ENCODE measurements at regions not wholly inside any gene's neighbourhood (a gene's known extent, or its start where the extent isn't known, plus 50 kb on each side); places are given as distances from the start of the nearest gene placed in this dataset.

DNA sequence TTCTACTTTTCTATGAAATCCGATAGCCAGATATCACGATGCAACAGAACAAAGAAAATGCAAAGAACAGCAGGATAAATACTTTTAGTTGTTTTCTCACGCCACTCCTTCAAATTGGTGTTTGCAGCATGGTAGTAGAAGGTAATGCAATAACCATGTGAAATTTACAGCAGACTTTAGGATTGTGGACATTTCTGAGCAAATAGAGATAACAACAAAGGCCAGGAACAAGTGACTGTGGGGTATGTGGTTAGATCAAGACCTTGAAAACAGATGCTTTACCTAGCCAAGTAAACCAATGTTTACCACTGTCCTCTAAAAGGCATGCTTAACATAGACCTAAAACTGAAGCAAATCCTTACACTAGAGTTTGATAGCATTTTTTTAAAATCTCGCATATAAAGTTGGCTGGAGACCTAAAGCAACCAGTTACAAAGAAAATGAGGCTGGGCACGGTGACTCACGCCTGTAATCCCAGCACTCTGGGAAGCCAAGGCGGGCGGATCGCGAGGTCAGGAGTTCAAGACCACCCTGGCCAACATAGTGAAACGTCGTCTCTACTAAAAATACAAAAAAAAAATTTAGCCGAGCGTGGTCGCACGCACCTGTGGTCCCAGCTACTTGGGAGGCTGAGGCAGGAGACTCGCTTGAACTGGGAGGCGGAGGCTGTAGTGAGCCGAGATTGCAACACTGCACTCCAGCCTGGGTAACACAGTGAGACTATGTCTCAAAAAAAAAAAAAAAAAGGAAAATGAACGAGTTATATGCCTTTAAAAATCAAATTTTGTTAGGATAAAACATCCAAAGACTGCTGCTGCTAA, 123.2 kb upstream of the FOXN3 start:
- no peak for TF ChIP-seq CTCF (IDR thresholded peaks at IDR 0.05; ENCODE audit: insufficient read depth, low read depth, low read length, missing control alignments)
- DNase-seq (ENCODE audit: low read depth) = no peak

GRCh38 chr14:89537911-89538310, 120.9 kb upstream of the FOXN3 start:
- DNase-seq (ENCODE audit: low read depth) = no peak
- H3K4me3 ChIP-seq (ENCODE audit: low read length) = no peak overlapping the region
- TF ChIP-seq CTCF (IDR thresholded peaks at IDR 0.05; ENCODE audit: insufficient read depth, low read depth, low read length, missing control alignments) = no peak

More for the DNA sequence above, 123.2 kb upstream of the FOXN3 start:
- H3K4me3 ChIP-seq (ENCODE audit: low read length) = no peak overlapping the region

GRCh38 chr14:89534902-89535685, 118.1 kb upstream of the FOXN3 start:
- no peak for TF ChIP-seq CTCF (IDR thresholded peaks at IDR 0.05; ENCODE audit: insufficient read depth, low read depth, low read length, missing control alignments)
- no peak for DNase-seq (ENCODE audit: low read depth)

DNA sequence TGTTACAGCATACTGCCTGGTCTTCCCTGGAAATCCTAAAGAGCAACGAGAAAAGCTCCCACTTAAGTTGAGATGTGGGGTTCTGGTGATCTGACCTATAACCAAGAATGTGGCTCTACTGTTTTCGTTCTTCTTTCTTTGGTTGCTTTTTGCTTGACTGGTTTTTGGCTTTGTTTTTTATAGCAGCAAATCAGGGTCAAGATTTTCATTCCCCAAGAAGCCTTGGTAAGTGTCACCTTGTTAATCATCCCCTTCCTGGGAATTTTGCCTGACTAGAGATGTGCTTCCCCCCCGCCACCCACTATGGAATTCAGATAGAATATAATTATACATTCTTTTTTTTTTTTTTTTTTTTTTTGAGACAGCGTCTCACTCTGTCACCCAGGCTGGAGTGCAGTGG, 116.7 kb upstream of the FOXN3 start:
- H3K4me3 ChIP-seq (ENCODE audit: low read length) = no peak overlapping the region
- DNase-seq (ENCODE audit: low read depth) = no peak
- no peak for TF ChIP-seq CTCF (IDR thresholded peaks at IDR 0.05; ENCODE audit: insufficient read depth, low read depth, low read length, missing control alignments)

More at GRCh38 chr14:89534902-89535685, 118.1 kb upstream of the FOXN3 start:
- no peak overlapping the region for H3K4me3 ChIP-seq (ENCODE audit: low read length)

DNA sequence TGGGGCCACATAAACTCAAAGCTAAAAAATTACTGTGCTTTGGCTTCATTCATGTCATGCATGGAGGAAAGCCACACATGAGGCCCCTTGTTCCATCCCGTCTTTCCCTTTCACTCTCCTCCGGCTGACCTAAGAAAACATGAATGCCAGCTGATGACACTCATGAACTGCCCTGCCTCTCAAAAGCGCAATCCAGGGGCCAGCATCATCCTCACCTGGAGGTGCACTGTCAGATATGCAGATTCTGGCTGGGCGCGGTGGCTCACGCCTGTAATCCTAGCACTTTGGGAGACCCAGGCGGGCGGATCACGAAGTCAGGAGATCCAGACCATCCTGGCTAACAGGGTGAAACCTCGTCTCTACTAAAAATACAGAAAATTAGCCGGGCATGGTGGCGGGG, 116.1 kb upstream of the FOXN3 start:
- no peak overlapping the region for H3K4me3 ChIP-seq (ENCODE audit: low read length)
- TF ChIP-seq CTCF (IDR thresholded peaks at IDR 0.05; ENCODE audit: insufficient read depth, low read depth, low read length, missing control alignments) = no peak
- DNase-seq (ENCODE audit: low read depth) = no peak

DNA sequence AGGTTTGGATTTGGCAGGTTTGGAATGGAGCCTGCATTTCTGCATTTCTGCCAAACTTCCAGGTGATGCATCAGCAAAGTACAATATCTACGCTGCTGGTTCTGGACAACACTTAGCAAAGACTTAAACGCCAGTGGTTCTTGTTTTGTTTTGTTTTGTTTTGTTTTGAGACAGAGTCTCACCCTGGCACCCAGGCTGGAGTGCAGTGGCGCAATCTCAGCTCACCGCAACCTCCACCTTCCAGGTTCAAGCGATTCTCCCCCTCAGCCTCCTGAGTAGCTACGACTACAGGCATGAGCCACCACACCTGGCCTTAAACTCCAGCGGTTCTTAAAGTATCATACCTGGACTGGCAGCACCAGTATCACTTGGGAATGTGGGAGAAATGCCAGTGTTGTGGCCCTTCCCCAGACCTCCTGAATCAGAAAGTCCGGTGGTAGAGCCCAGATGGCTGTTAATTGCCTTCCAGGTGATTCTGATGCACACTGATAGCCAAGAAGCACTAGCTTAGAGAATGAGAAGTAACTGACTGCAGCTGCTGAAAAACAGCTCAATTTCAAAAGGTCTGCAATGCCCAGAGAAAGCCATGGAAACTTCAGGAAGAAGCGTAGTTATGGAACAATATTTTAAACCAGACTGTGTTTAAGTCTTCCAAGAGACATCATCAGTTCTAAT, 114.8 kb upstream of the FOXN3 start:
- H3K4me3 ChIP-seq (ENCODE audit: low read length) = no peak overlapping the region
- TF ChIP-seq CTCF (IDR thresholded peaks at IDR 0.05; ENCODE audit: insufficient read depth, low read depth, low read length, missing control alignments) = no peak

More for the DNA sequence above, 114.8 kb upstream of the FOXN3 start:
- no peak for DNase-seq (ENCODE audit: low read depth)
